ENCODE measurements at regions not wholly inside any gene's neighbourhood (a gene's known extent, or its start where the extent isn't known, plus 50 kb on each side); places are given as distances from the start of the nearest gene placed in this dataset.
"Not testable (repeated sequence)": the region's sequence is repeated elsewhere in the genome, so short reads cannot be mapped to it uniquely, and the experiment has no call there.

- Histone ChIP-seq H3K27ac (ENCODE audit: low read depth in 1 of 2, low read length in 2 of 2) (no peak overlapping the region), H3K4me2 (replicated peaks; ENCODE audit: extremely low read depth, low read length, poor library complexity, severe bottlenecking) (no peak overlapping the region), H3K9ac (ENCODE audit: insufficient read depth, low read length, poor library complexity, severe bottlenecking) (no peak overlapping the region), H3K9me3 (replicated peaks in 1 of 2; ENCODE audit: control insufficient read depth in 1 of 2, insufficient read depth in 1 of 2, low read length in 2 of 2) (peaks cover 17 to 18% of the 10 kb centered on the region in 2 donors), H4K20me1 (ENCODE audit: insufficient read depth, low read length) (no peaks in the 10 kb centered on the region), H3K4me3 (replicated peaks in 1 of 3; ENCODE audit: low read depth in 2 of 3, low read length in 3 of 3) (no peak overlapping the region), H3K27me3 (ENCODE audit: control insufficient read depth in 2 of 2, insufficient read depth in 2 of 2, low read length in 2 of 2) (no peaks in the 10 kb centered on the region), H3K4me1 (ENCODE audit: control insufficient read depth in 1 of 2, insufficient read depth in 2 of 2, low read length in 2 of 2) (no peaks in the 10 kb centered on the region), H3K36me3 (replicated peaks in 1 of 2; ENCODE audit: control insufficient read depth in 1 of 2, insufficient read depth in 2 of 2, low read length in 2 of 2) (no peaks in the 10 kb centered on the region), H3K79me2 (ENCODE audit: insufficient read depth, low read length) (no peaks in the 10 kb centered on the region), H2AFZ (ENCODE audit: insufficient read depth, low read depth, low read length, poor library complexity, severe bottlenecking) (no peak overlapping the region)
- WGBS (ENCODE audit: insufficient coverage): 93% methylated on average over 6 of the region's 6 CpGs
- TF ChIP-seq CTCF (IDR thresholded peaks at IDR 0.05): no peak
- Mint-ChIP-seq H3K4me1 (no peaks in the 10 kb centered on the region), H3K9me3 (peaks cover 6 to 31% (median 15%) of the 10 kb centered on the region in 7 donors), H3K36me3 (no peaks in the 10 kb centered on the region), H3K4me3 (no peak overlapping the region), H3K27me3 (ENCODE audit: low read depth in 3 of 3) (no peaks in the 10 kb centered on the region), H3K27ac (peak overlapping the region in 1 of 7 donors; percentile 80)
- no peak for DNase-seq
- intact Hi-C loops (cut with micrococcal nuclease): no loop called here
Observed at GRCh38 chr12:60235261-60235660, 639.4 kb downstream of the SLC16A7 start.

- H3K27me3 ChIP-seq (ENCODE audit: control insufficient read depth in 2 of 2, insufficient read depth in 2 of 2, low read length in 2 of 2); H2AFZ ChIP-seq (ENCODE audit: insufficient read depth, low read depth, low read length, poor library complexity, severe bottlenecking); H3K9ac ChIP-seq (ENCODE audit: insufficient read depth, low read length, poor library complexity, severe bottlenecking); H3K4me1 Mint-ChIP-seq; H3K4me1 ChIP-seq (ENCODE audit: control insufficient read depth in 1 of 2, insufficient read depth in 2 of 2, low read length in 2 of 2); H3K27ac ChIP-seq (ENCODE audit: low read depth in 1 of 2, low read length in 2 of 2); H3K79me2 ChIP-seq (ENCODE audit: insufficient read depth, low read length); H3K36me3 Mint-ChIP-seq; H3K36me3 ChIP-seq (replicated peaks in 1 of 2; ENCODE audit: control insufficient read depth in 1 of 2, insufficient read depth in 2 of 2, low read length in 2 of 2); H3K27me3 Mint-ChIP-seq (ENCODE audit: low read depth in 3 of 3); H3K27ac Mint-ChIP-seq; DNase-seq; H3K4me3 ChIP-seq (replicated peaks in 1 of 3; ENCODE audit: low read depth in 2 of 3, low read length in 3 of 3); H3K4me3 Mint-ChIP-seq; H4K20me1 ChIP-seq (ENCODE audit: insufficient read depth, low read length); intact Hi-C loops (cut with micrococcal nuclease); H3K4me2 ChIP-seq (replicated peaks; ENCODE audit: extremely low read depth, low read length, poor library complexity, severe bottlenecking): not testable (repeated sequence)
- peaks cover 6 to 28% (median 15%) of the 10 kb centered on the region in 7 donors for H3K9me3 Mint-ChIP-seq
- H3K9me3 ChIP-seq (replicated peaks in 1 of 2; ENCODE audit: control insufficient read depth in 1 of 2, insufficient read depth in 1 of 2, low read length in 2 of 2): peaks cover 17 to 18% of the 10 kb centered on the region in 2 donors
Observed at GRCh38 chr12:60236416-60236815, 640.6 kb downstream of the SLC16A7 start.

All from CD14-positive monocyte (primary cell).